Neural cell (in vitro differentiated cells): ENCODE measurements at regions not wholly inside any gene's neighbourhood (a gene's known extent, or its start where the extent isn't known, plus 50 kb on each side); places are given as distances from the start of the nearest gene placed in this dataset.

ENCODE experiments used
- H2AFZ ChIP-seq: fragments of 200-600, 300-800 bp; sonication (generic), shearing (Covaris generic); 2 replicates; pipeline ENCODE4 v1.6.0; 2014; ENCODE audit warnings: low read depth, mild to moderate bottlenecking, antibody characterized with exemption, low read length, moderate library complexity
- H3F3A ChIP-seq: fragments of 200-600 bp; shearing (Covaris generic); 2 replicates; pipeline ENCODE4 v1.6.1; 2016; ENCODE audit warnings: mild to moderate bottlenecking, moderate library complexity, mixed read lengths, antibody characterized with exemption, low read length; ENCODE audit not compliant: insufficient read depth, poor library complexity, severe bottlenecking
- H3K27ac ChIP-seq: fragments of 200-600, 300-800 bp; sonication (generic), shearing (Covaris generic); 2 replicates; pipeline ENCODE4 v1.5.1; 2014; ENCODE audit warnings: mild to moderate bottlenecking, low read length, moderate library complexity
- H3K27me3 ChIP-seq: fragments of 300-800, 200-600 bp; sonication (generic), shearing (Covaris generic); 2 replicates; pipeline ENCODE4 v1.6.0; 2014; ENCODE audit warnings: mild to moderate bottlenecking, low read depth, low read length, moderate library complexity; ENCODE audit not compliant: insufficient read depth
- H3K36me3 ChIP-seq: fragments of 300-800, 200-600 bp; sonication (generic), shearing (Covaris generic); 2 replicates; pipeline ENCODE4 v1.5.1; 2014; ENCODE audit warnings: mild to moderate bottlenecking, antibody characterized with exemption, low read length, moderate library complexity; ENCODE audit not compliant: insufficient read depth
- H3K4me2 ChIP-seq: fragments of 300-800, 200-600 bp; sonication (generic), shearing (Covaris generic); 2 replicates; pipeline ENCODE4 v1.6.0; 2014; ENCODE audit warnings: mild to moderate bottlenecking, low read length
- H3K4me3 ChIP-seq: fragments of 300-800, 200-600 bp; sonication (generic), shearing (Covaris generic); 2 replicates; pipeline ENCODE4 v1.5.1; 2014; ENCODE audit warnings: mild to moderate bottlenecking, low read length, moderate library complexity
- H3K79me2 ChIP-seq: fragments of 200-600 bp; shearing (Covaris generic); replicated peaks from 2 replicates; pipeline ENCODE4 v1.6.0; 2014; ENCODE audit warnings: mild to moderate bottlenecking, low read length, moderate library complexity; ENCODE audit not compliant: insufficient read depth
- H3K9ac ChIP-seq: fragments of 300-800, 200-600 bp; sonication (generic), shearing (Covaris generic); 2 replicates; pipeline ENCODE4 v1.6.1; 2016; ENCODE audit warnings: mild to moderate bottlenecking, low read length, mixed read lengths
- H3K9me2 ChIP-seq: fragments of 200-600 bp; shearing (Covaris generic); 2 replicates; pipeline ENCODE4 v1.6.1; 2016; ENCODE audit warnings: mild to moderate bottlenecking, low read length, mixed read lengths; ENCODE audit not compliant: insufficient read depth
- H3K9me3 ChIP-seq: fragments of 200-600, 300-800 bp; sonication (generic), shearing (Covaris generic); 2 replicates; pipeline ENCODE4 v1.6.1; 2016; ENCODE audit warnings: mild to moderate bottlenecking, mixed run types, low read length, moderate library complexity, mixed read lengths
- H4K20me1 ChIP-seq: fragments of 200-600 bp; shearing (Covaris generic); 2 replicates; pipeline ENCODE4 v1.6.1; 2016; ENCODE audit warnings: mild to moderate bottlenecking, mixed run types; ENCODE audit not compliant: insufficient read depth
- EP300 ChIP-seq: fragments of 450-650 bp; conservative IDR thresholded peaks from 2 replicates; pipeline ENCODE4 v1.6.1; 2014; ENCODE audit warnings: antibody characterized with exemption, mild to moderate bottlenecking, moderate library complexity; ENCODE audit not compliant: poor library complexity, severe bottlenecking
- EZH2 ChIP-seq: fragments of 200-600, 300-800 bp; shearing (Covaris generic), sonication (generic); IDR thresholded peaks from 2 replicates; pipeline ENCODE4 v1.6.1; 2014; ENCODE audit warnings: antibody characterized with exemption, low read length, borderline replicate concordance, mild to moderate bottlenecking; ENCODE audit not compliant: insufficient read depth, poor library complexity, severe bottlenecking
- MXI1 ChIP-seq: fragments of 450-650 bp; conservative IDR thresholded peaks from 2 replicates; pipeline ENCODE4 v1.6.1; 2014; ENCODE audit warnings: antibody characterized with exemption, mild to moderate bottlenecking; ENCODE audit not compliant: poor library complexity, severe bottlenecking
- POLR2AphosphoS5 ChIP-seq: IDR thresholded peaks from 2 replicates; pipeline ENCODE4 v1.6.1; 2012
- RAD21 ChIP-seq: fragments of 450-650 bp; conservative IDR thresholded peaks from 2 replicates; pipeline ENCODE4 v1.6.1; 2014; ENCODE audit warnings: antibody characterized with exemption, mild to moderate bottlenecking, moderate library complexity
- SMC3 ChIP-seq: fragments of 450-650 bp; conservative IDR thresholded peaks from 2 replicates; pipeline ENCODE4 v1.6.1; 2014; ENCODE audit warnings: antibody characterized with exemption, mild to moderate bottlenecking, moderate library complexity; ENCODE audit not compliant: poor library complexity
- TAF1 ChIP-seq: IDR thresholded peaks from 2 replicates; pipeline ENCODE4 v1.6.1; 2012; ENCODE audit warnings: low read depth
- TF ChIP-seq, protein P1 (sequence below): IDR thresholded peaks from 2 replicates; pipeline ENCODE4 v1.6.1; 2012; ENCODE audit warnings: borderline replicate concordance
- TF ChIP-seq, protein P2 (sequence below): fragments of 450-650 bp; IDR thresholded peaks from 2 replicates; pipeline ENCODE4 v1.5.1; 2014; ENCODE audit warnings: antibody characterized with exemption, mild to moderate bottlenecking, moderate library complexity; ENCODE audit not compliant: poor library complexity, severe bottlenecking

DNA sequence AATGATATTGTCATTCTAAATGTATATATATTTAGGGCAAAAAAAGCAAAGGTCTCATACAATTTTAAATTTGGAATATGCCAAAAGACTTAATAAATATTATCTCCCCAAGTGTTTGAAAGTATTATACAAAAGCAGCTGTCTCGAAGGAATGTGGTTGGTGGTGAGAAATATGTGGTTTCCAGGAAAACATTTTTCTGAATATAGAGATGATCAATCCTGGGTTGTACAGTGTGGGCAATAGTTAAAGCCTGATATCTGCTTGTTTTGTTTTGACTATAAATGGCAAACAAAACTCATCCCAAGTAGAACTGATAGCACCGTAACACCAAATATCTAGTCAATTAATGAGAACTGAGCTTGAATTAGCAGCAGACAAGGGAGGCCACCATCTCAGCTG, 391.8 kb upstream of the CD180 start:
- H3K27ac ChIP-seq, result no peak overlapping the region
- no peak overlapping the region for H3K9ac ChIP-seq
- H3K4me2 ChIP-seq, result no peak overlapping the region
- no peak for TF ChIP-seq POLR2AphosphoS5
- TF ChIP-seq RAD21, result no peak
- TF ChIP-seq, protein P1, sequence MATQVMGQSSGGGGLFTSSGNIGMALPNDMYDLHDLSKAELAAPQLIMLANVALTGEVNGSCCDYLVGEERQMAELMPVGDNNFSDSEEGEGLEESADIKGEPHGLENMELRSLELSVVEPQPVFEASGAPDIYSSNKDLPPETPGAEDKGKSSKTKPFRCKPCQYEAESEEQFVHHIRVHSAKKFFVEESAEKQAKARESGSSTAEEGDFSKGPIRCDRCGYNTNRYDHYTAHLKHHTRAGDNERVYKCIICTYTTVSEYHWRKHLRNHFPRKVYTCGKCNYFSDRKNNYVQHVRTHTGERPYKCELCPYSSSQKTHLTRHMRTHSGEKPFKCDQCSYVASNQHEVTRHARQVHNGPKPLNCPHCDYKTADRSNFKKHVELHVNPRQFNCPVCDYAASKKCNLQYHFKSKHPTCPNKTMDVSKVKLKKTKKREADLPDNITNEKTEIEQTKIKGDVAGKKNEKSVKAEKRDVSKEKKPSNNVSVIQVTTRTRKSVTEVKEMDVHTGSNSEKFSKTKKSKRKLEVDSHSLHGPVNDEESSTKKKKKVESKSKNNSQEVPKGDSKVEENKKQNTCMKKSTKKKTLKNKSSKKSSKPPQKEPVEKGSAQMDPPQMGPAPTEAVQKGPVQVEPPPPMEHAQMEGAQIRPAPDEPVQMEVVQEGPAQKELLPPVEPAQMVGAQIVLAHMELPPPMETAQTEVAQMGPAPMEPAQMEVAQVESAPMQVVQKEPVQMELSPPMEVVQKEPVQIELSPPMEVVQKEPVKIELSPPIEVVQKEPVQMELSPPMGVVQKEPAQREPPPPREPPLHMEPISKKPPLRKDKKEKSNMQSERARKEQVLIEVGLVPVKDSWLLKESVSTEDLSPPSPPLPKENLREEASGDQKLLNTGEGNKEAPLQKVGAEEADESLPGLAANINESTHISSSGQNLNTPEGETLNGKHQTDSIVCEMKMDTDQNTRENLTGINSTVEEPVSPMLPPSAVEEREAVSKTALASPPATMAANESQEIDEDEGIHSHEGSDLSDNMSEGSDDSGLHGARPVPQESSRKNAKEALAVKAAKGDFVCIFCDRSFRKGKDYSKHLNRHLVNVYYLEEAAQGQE, result no peak
- TF ChIP-seq EZH2, result no peak
- TF ChIP-seq EP300, result no peak
- no peak for TF ChIP-seq TAF1
- TF ChIP-seq MXI1, result no peak
- no peak for TF ChIP-seq SMC3
- TF ChIP-seq, protein P2, sequence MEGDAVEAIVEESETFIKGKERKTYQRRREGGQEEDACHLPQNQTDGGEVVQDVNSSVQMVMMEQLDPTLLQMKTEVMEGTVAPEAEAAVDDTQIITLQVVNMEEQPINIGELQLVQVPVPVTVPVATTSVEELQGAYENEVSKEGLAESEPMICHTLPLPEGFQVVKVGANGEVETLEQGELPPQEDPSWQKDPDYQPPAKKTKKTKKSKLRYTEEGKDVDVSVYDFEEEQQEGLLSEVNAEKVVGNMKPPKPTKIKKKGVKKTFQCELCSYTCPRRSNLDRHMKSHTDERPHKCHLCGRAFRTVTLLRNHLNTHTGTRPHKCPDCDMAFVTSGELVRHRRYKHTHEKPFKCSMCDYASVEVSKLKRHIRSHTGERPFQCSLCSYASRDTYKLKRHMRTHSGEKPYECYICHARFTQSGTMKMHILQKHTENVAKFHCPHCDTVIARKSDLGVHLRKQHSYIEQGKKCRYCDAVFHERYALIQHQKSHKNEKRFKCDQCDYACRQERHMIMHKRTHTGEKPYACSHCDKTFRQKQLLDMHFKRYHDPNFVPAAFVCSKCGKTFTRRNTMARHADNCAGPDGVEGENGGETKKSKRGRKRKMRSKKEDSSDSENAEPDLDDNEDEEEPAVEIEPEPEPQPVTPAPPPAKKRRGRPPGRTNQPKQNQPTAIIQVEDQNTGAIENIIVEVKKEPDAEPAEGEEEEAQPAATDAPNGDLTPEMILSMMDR, result no peak
- no peaks in the 10 kb centered on the region for H3K9me2 ChIP-seq
- H3K79me2 ChIP-seq, result no peaks in the 10 kb centered on the region
- H3K27me3 ChIP-seq, result no peaks in the 10 kb centered on the region
- H2AFZ ChIP-seq, result no peak overlapping the region
- peaks cover 1% of the 10 kb centered on the region for H3K9me3 ChIP-seq
- no peak overlapping the region for H3K4me3 ChIP-seq
- H3F3A ChIP-seq, result no peaks in the 10 kb centered on the region
- no peaks in the 10 kb centered on the region for H3K36me3 ChIP-seq
- no peaks in the 10 kb centered on the region for H4K20me1 ChIP-seq

DNA sequence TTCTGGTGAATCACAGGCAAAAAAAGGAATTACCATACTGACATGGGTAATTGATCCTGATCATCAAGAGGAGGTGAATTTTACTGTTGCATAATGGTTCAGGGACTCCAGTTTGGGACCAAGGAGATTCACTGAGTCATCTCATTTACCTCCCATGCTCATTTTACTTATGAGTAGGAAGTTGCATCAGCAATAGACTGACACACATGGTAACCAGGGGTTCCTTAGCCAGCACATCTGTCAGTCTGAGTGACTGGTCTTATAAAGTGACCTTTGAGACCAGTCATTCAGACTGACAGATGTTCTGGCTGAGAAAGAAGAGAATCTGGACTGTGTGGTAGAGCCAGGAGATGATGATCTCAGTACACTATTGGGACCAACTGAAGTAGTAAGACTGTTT, 384.6 kb upstream of the CD180 start:
- TF ChIP-seq, protein P1, result no peak
- TF ChIP-seq TAF1 (no peak), EP300 (no peak), POLR2AphosphoS5 (no peak), EZH2 (no peak), SMC3 (no peak), MXI1 (no peak), RAD21 (no peak)
- TF ChIP-seq, protein P2, result no peak

More for the DNA sequence above, 384.6 kb upstream of the CD180 start:
- H3K27ac ChIP-seq, result no peak overlapping the region
- no peak overlapping the region for H3K4me2 ChIP-seq
- H4K20me1 ChIP-seq, result no peaks in the 10 kb centered on the region
- no peaks in the 10 kb centered on the region for H3K27me3 ChIP-seq
- H3F3A ChIP-seq, result no peaks in the 10 kb centered on the region
- H3K36me3 ChIP-seq, result no peaks in the 10 kb centered on the region
- H3K9me2 ChIP-seq, result no peaks in the 10 kb centered on the region
- no peaks in the 10 kb centered on the region for H3K9me3 ChIP-seq
- H3K4me3 ChIP-seq, result no peak overlapping the region
- no peak overlapping the region for H3K9ac ChIP-seq
- no peaks in the 10 kb centered on the region for H3K79me2 ChIP-seq
- H2AFZ ChIP-seq, result no peak overlapping the region
